AG10803 (cell line): ENCODE measurements at regions not wholly inside any gene's neighbourhood (a gene's known extent, or its start where the extent isn't known, plus 50 kb on each side); places are given as distances from the start of the nearest gene placed in this dataset.

Experiments
- DNase-seq: peaks from one replicate; pipeline ENCODE4 v3.0.0; 2010; ENCODE audit warnings: low read depth
- H3K4me3 ChIP-seq: 2 replicates; pipeline ENCODE4 v1.5.1; 2011; ENCODE audit warnings: mild to moderate bottlenecking, low read length, control low read depth
- CTCF ChIP-seq: conservative IDR thresholded peaks from 2 replicates; pipeline ENCODE4 v1.5.1; 2011; ENCODE audit warnings: mild to moderate bottlenecking, low read length, control low read depth, inconsistent platforms

GRCh38 chr16:8178271-8178670, 412.0 kb downstream of the TMEM114 start:
- TF ChIP-seq CTCF: no peak
- DNase-seq: no peak

GRCh38 chr16:8175411-8175810, 414.9 kb downstream of the TMEM114 start:
- no peak for DNase-seq
- no peak overlapping the region for H3K4me3 ChIP-seq
- TF ChIP-seq CTCF: no peak

More at GRCh38 chr16:8178271-8178670, 412.0 kb downstream of the TMEM114 start:
- H3K4me3 ChIP-seq: no peak overlapping the region

- no peak overlapping the region for H3K4me3 ChIP-seq
- DNase-seq: peak; percentile 39
- peak; percentile 59 for TF ChIP-seq CTCF
Measured at GRCh38 chr16:8173111-8173644, 417.1 kb downstream of the TMEM114 start.

GRCh38 chr16:8172551-8172950, 417.8 kb downstream of the TMEM114 start:
- no peak overlapping the region for H3K4me3 ChIP-seq
- DNase-seq: no peak
- no peak for TF ChIP-seq CTCF

GRCh38 chr16:8168016-8168415, 422.3 kb downstream of the TMEM114 start:
- no peak for TF ChIP-seq CTCF
- no peak for DNase-seq
- no peak overlapping the region for H3K4me3 ChIP-seq

- H3K4me3 ChIP-seq: no peak overlapping the region
- DNase-seq: no peak
- TF ChIP-seq CTCF: no peak
Measured at GRCh38 chr16:8167436-8167835, 422.9 kb downstream of the TMEM114 start.

GRCh38 chr16:8158051-8158450, 432.3 kb downstream of the TMEM114 start:
- DNase-seq: no peak
- no peak for TF ChIP-seq CTCF

More at GRCh38 chr16:8158051-8158450, 432.3 kb downstream of the TMEM114 start:
- H3K4me3 ChIP-seq: no peak overlapping the region
